Neural cell (in vitro differentiated cells): ENCODE measurements at regions not wholly inside any gene's neighbourhood (a gene's known extent, or its start where the extent isn't known, plus 50 kb on each side); places are given as distances from the start of the nearest gene placed in this dataset.

ENCODE experiments used
- H2AFZ ChIP-seq: fragments of 200-600, 300-800 bp; sonication (generic), shearing (Covaris generic); 2 replicates; pipeline ENCODE4 v1.6.0; 2014; ENCODE audit warnings: low read depth, mild to moderate bottlenecking, antibody characterized with exemption, low read length, moderate library complexity
- H3F3A ChIP-seq: fragments of 200-600 bp; shearing (Covaris generic); 2 replicates; pipeline ENCODE4 v1.6.1; 2016; ENCODE audit warnings: mild to moderate bottlenecking, moderate library complexity, mixed read lengths, antibody characterized with exemption, low read length; ENCODE audit not compliant: insufficient read depth, poor library complexity, severe bottlenecking
- H3K27ac ChIP-seq: fragments of 200-600, 300-800 bp; sonication (generic), shearing (Covaris generic); 2 replicates; pipeline ENCODE4 v1.5.1; 2014; ENCODE audit warnings: mild to moderate bottlenecking, low read length, moderate library complexity
- H3K27me3 ChIP-seq: fragments of 300-800, 200-600 bp; sonication (generic), shearing (Covaris generic); 2 replicates; pipeline ENCODE4 v1.6.0; 2014; ENCODE audit warnings: mild to moderate bottlenecking, low read depth, low read length, moderate library complexity; ENCODE audit not compliant: insufficient read depth
- H3K36me3 ChIP-seq: fragments of 300-800, 200-600 bp; sonication (generic), shearing (Covaris generic); 2 replicates; pipeline ENCODE4 v1.5.1; 2014; ENCODE audit warnings: mild to moderate bottlenecking, antibody characterized with exemption, low read length, moderate library complexity; ENCODE audit not compliant: insufficient read depth
- H3K4me2 ChIP-seq: fragments of 300-800, 200-600 bp; sonication (generic), shearing (Covaris generic); 2 replicates; pipeline ENCODE4 v1.6.0; 2014; ENCODE audit warnings: mild to moderate bottlenecking, low read length
- H3K4me3 ChIP-seq: fragments of 300-800, 200-600 bp; sonication (generic), shearing (Covaris generic); 2 replicates; pipeline ENCODE4 v1.5.1; 2014; ENCODE audit warnings: mild to moderate bottlenecking, low read length, moderate library complexity
- H3K79me2 ChIP-seq: fragments of 200-600 bp; shearing (Covaris generic); replicated peaks from 2 replicates; pipeline ENCODE4 v1.6.0; 2014; ENCODE audit warnings: mild to moderate bottlenecking, low read length, moderate library complexity; ENCODE audit not compliant: insufficient read depth
- H3K9ac ChIP-seq: fragments of 300-800, 200-600 bp; sonication (generic), shearing (Covaris generic); 2 replicates; pipeline ENCODE4 v1.6.1; 2016; ENCODE audit warnings: mild to moderate bottlenecking, low read length, mixed read lengths
- H3K9me2 ChIP-seq: fragments of 200-600 bp; shearing (Covaris generic); 2 replicates; pipeline ENCODE4 v1.6.1; 2016; ENCODE audit warnings: mild to moderate bottlenecking, low read length, mixed read lengths; ENCODE audit not compliant: insufficient read depth
- H3K9me3 ChIP-seq: fragments of 200-600, 300-800 bp; sonication (generic), shearing (Covaris generic); 2 replicates; pipeline ENCODE4 v1.6.1; 2016; ENCODE audit warnings: mild to moderate bottlenecking, mixed run types, low read length, moderate library complexity, mixed read lengths
- H4K20me1 ChIP-seq: fragments of 200-600 bp; shearing (Covaris generic); 2 replicates; pipeline ENCODE4 v1.6.1; 2016; ENCODE audit warnings: mild to moderate bottlenecking, mixed run types; ENCODE audit not compliant: insufficient read depth
- EP300 ChIP-seq: fragments of 450-650 bp; conservative IDR thresholded peaks from 2 replicates; pipeline ENCODE4 v1.6.1; 2014; ENCODE audit warnings: antibody characterized with exemption, mild to moderate bottlenecking, moderate library complexity; ENCODE audit not compliant: poor library complexity, severe bottlenecking
- EZH2 ChIP-seq: fragments of 200-600, 300-800 bp; shearing (Covaris generic), sonication (generic); IDR thresholded peaks from 2 replicates; pipeline ENCODE4 v1.6.1; 2014; ENCODE audit warnings: antibody characterized with exemption, low read length, borderline replicate concordance, mild to moderate bottlenecking; ENCODE audit not compliant: insufficient read depth, poor library complexity, severe bottlenecking
- MXI1 ChIP-seq: fragments of 450-650 bp; conservative IDR thresholded peaks from 2 replicates; pipeline ENCODE4 v1.6.1; 2014; ENCODE audit warnings: antibody characterized with exemption, mild to moderate bottlenecking; ENCODE audit not compliant: poor library complexity, severe bottlenecking
- POLR2AphosphoS5 ChIP-seq: IDR thresholded peaks from 2 replicates; pipeline ENCODE4 v1.6.1; 2012
- RAD21 ChIP-seq: fragments of 450-650 bp; conservative IDR thresholded peaks from 2 replicates; pipeline ENCODE4 v1.6.1; 2014; ENCODE audit warnings: antibody characterized with exemption, mild to moderate bottlenecking, moderate library complexity
- REST ChIP-seq: IDR thresholded peaks from 2 replicates; pipeline ENCODE4 v1.6.1; 2012; ENCODE audit warnings: borderline replicate concordance
- SMC3 ChIP-seq: fragments of 450-650 bp; conservative IDR thresholded peaks from 2 replicates; pipeline ENCODE4 v1.6.1; 2014; ENCODE audit warnings: antibody characterized with exemption, mild to moderate bottlenecking, moderate library complexity; ENCODE audit not compliant: poor library complexity
- TAF1 ChIP-seq: IDR thresholded peaks from 2 replicates; pipeline ENCODE4 v1.6.1; 2012; ENCODE audit warnings: low read depth
- TF ChIP-seq, protein P1 (sequence below): fragments of 450-650 bp; IDR thresholded peaks from 2 replicates; pipeline ENCODE4 v1.5.1; 2014; ENCODE audit warnings: antibody characterized with exemption, mild to moderate bottlenecking, moderate library complexity; ENCODE audit not compliant: poor library complexity, severe bottlenecking

GRCh38 chr13:62205273-62205672, 789.6 kb upstream of the PCDH20 start:
- no peaks in the 10 kb centered on the region for H3K9me3 ChIP-seq
- H3K36me3 ChIP-seq: no peaks in the 10 kb centered on the region
- no peak overlapping the region for H2AFZ ChIP-seq
- H3K4me2 ChIP-seq: no peak overlapping the region
- H3K27me3 ChIP-seq: no peaks in the 10 kb centered on the region
- no peak overlapping the region for H3K4me3 ChIP-seq
- H4K20me1 ChIP-seq: no peaks in the 10 kb centered on the region
- H3K9me2 ChIP-seq: no peaks in the 10 kb centered on the region
- H3K79me2 ChIP-seq: no peaks in the 10 kb centered on the region
- no peak overlapping the region for H3K27ac ChIP-seq
- H3F3A ChIP-seq: no peaks in the 10 kb centered on the region
- no peak overlapping the region for H3K9ac ChIP-seq
- TF ChIP-seq EP300 (no peak), EZH2 (no peak), MXI1 (no peak)

DNA sequence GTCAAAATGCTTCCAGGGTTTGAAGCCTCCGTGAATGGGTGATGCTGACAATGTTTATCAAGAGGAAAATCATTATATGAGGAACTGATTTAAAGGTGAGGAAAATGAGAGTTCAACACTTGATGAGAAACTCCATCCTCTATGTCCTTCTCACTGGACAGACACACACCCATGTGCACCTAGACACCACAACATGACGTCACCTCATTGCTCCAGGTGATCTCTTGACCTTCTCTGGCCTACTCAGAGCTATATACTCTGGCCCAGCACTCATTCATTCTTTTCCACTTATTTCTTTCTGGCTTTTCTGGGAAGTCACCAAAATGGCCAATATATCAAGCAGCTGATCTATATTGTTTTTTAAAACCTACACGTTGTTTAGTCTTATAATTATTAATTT, 778.7 kb upstream of the PCDH20 start:
- TF ChIP-seq REST (no peak), MXI1 (no peak), TAF1 (no peak), RAD21 (no peak), EP300 (no peak), POLR2AphosphoS5 (no peak), SMC3 (no peak), EZH2 (no peak)
- TF ChIP-seq, protein P1, sequence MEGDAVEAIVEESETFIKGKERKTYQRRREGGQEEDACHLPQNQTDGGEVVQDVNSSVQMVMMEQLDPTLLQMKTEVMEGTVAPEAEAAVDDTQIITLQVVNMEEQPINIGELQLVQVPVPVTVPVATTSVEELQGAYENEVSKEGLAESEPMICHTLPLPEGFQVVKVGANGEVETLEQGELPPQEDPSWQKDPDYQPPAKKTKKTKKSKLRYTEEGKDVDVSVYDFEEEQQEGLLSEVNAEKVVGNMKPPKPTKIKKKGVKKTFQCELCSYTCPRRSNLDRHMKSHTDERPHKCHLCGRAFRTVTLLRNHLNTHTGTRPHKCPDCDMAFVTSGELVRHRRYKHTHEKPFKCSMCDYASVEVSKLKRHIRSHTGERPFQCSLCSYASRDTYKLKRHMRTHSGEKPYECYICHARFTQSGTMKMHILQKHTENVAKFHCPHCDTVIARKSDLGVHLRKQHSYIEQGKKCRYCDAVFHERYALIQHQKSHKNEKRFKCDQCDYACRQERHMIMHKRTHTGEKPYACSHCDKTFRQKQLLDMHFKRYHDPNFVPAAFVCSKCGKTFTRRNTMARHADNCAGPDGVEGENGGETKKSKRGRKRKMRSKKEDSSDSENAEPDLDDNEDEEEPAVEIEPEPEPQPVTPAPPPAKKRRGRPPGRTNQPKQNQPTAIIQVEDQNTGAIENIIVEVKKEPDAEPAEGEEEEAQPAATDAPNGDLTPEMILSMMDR: no peak
- Histone ChIP-seq H3K9me2 (no peaks in the 10 kb centered on the region), H3K27ac (no peak overlapping the region), H3K36me3 (no peaks in the 10 kb centered on the region), H3F3A (no peaks in the 10 kb centered on the region), H3K27me3 (no peaks in the 10 kb centered on the region), H3K4me3 (no peak overlapping the region), H3K4me2 (no peak overlapping the region), H3K79me2 (no peaks in the 10 kb centered on the region), H2AFZ (no peak overlapping the region), H3K9ac (no peak overlapping the region), H3K9me3 (no peaks in the 10 kb centered on the region), H4K20me1 (no peaks in the 10 kb centered on the region)

- no peak overlapping the region for H3K27ac ChIP-seq
- H4K20me1 ChIP-seq: no peaks in the 10 kb centered on the region
- no peaks in the 10 kb centered on the region for H3K79me2 ChIP-seq
- no peaks in the 10 kb centered on the region for H3K9me3 ChIP-seq
- H3K4me3 ChIP-seq: no peak overlapping the region
- no peaks in the 10 kb centered on the region for H3F3A ChIP-seq
- no peaks in the 10 kb centered on the region for H3K9me2 ChIP-seq
- TF ChIP-seq EP300 (no peak), MXI1 (no peak), REST (no peak), TAF1 (no peak), SMC3 (no peak), EZH2 (no peak), RAD21 (no peak), POLR2AphosphoS5 (no peak)
- TF ChIP-seq, protein P1: no peak
- H3K4me2 ChIP-seq: no peak overlapping the region
- H3K9ac ChIP-seq: no peak overlapping the region
- no peaks in the 10 kb centered on the region for H3K27me3 ChIP-seq
- no peak overlapping the region for H2AFZ ChIP-seq
- no peaks in the 10 kb centered on the region for H3K36me3 ChIP-seq
Observed at GRCh38 chr13:62193919-62194318, 778.3 kb upstream of the PCDH20 start.
